ENCODE measurements at regions not wholly inside any gene's neighbourhood (a gene's known extent, or its start where the extent isn't known, plus 50 kb on each side); places are given as distances from the start of the nearest gene placed in this dataset.

DNA sequence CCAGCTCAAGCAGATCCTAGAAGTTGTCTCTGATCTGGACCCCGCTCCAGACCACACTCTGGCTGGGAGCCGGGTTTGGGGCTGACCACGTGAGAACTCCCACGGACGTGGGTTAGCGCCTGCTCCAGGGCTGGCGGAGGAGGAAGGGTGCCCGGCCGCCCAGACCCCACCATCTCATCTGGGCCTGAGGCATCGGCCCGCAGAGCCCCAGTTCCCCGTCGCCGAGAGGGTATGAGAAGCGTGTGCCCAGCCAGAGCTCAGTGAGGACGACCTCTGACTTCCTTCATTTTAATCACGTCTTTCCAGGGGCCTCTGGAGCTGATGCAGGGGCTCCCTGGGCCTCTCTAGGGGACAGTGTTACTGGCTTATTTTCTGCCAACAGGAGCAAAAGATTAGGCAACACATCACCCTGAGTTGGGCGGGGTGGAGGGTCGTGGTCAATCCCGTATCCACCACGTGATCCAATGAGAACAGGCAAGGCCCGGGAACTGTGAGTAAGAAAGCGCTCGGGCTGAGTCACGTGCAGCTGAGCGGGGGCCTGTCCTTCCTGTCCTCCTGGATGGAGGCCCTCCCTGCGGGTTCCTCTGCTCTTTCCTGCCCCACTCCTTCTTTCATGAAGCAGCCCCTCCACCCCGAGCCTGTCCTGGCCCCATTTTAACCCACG lies 81.1 kb downstream of the SIK1 start:
- no peak overlapping the region for H2BK15ac ChIP-seq (ENCODE audit: low read length)
- H3K4ac ChIP-seq (replicated peaks; ENCODE audit: insufficient read length, low read depth, low read length): no peak overlapping the region
- no peak overlapping the region for H4K5ac ChIP-seq (ENCODE audit: insufficient read length, low read depth, low read length)
- no peak overlapping the region for H3K56ac ChIP-seq (replicated peaks; ENCODE audit: insufficient read length, low read depth, low read length)
- H3K23me2 ChIP-seq (ENCODE audit: low read depth, low read length): peaks cover 1% of the 10 kb centered on the region; the same call in 1 of the 2 replicates
- no peak overlapping the region for H4K91ac ChIP-seq (replicated peaks; ENCODE audit: insufficient read length, low read length)
- WGBS, 2 experiments (ENCODE audit: extremely low coverage in 1 of 2, insufficient coverage in 1 of 2, insufficient read length in 1 of 2, insufficient replicate concordance in 2 of 2, low coverage in 1 of 2, low lambda C conversion rate in 2 of 2, missing lambda C conversion rate in 1 of 2): 89% methylated on average over 28 of the region's 29 CpGs; no CpG with 5 or more reads in 1 of the 2 experiments
- H2AK5ac ChIP-seq (ENCODE audit: low read depth, low read length): no peak overlapping the region
- H2BK12ac ChIP-seq (ENCODE audit: low read depth, low read length): no peak overlapping the region
- DNase-seq (ENCODE audit: low read depth in 1 of 2, low spot score in 2 of 2) (no peak), FAIRE-seq (no peak)
- H3K36me3 ChIP-seq (ENCODE audit: control insufficient read depth in 2 of 4, insufficient read depth in 4 of 4, low read length in 3 of 4): no peaks in the 10 kb centered on the region
- no peak overlapping the region for H3K14ac ChIP-seq (ENCODE audit: insufficient read length)
- H3K79me1 ChIP-seq (ENCODE audit: low read depth, low read length): no peaks in the 10 kb centered on the region
- no peaks in the 10 kb centered on the region for H3K79me2 ChIP-seq (ENCODE audit: control insufficient read depth in 1 of 2, insufficient read depth in 2 of 2, low read length in 2 of 2)
- H3K4me1 ChIP-seq (replicated peaks in 1 of 4; ENCODE audit: control insufficient read depth in 3 of 4, insufficient read depth in 4 of 4, low read length in 3 of 4): peaks cover 0 to 5% (median 0%) of the 10 kb centered on the region in 4 experiments; a peak in 1 of 7 replicates
- H3K4me2 ChIP-seq (ENCODE audit: insufficient read depth in 1 of 2, low read depth in 2 of 2, low read length in 2 of 2): no peak overlapping the region
- no peak overlapping the region for H3K27ac ChIP-seq (ENCODE audit: low read depth, low read length)
- no peak overlapping the region for H2BK120ac ChIP-seq (replicated peaks; ENCODE audit: low read depth, low read length)
- H4K8ac ChIP-seq (ENCODE audit: extremely low read depth, insufficient read depth, low read length): 0 out of 2 replicates have a peak overlapping the region, but pooled peaks have one; percentile 3
- no peak overlapping the region for H3K9ac ChIP-seq (replicated peaks in 1 of 4; ENCODE audit: extremely low read depth in 1 of 4, low read depth in 3 of 4, low read length in 3 of 4)
- no peak overlapping the region for H2AFZ ChIP-seq (ENCODE audit: low read length)
- ChIA-PET POLR2A (ENCODE audit: partially characterized antibody) (interaction anchor here (1.5 kb wide), 1 partner anchor 137 kb away, joined by 3 read pairs; no protein-coding TSS in a partner anchor), CTCF (ENCODE audit: partially characterized antibody) (no interaction called here)
- no peak overlapping the region for H3K23ac ChIP-seq (ENCODE audit: insufficient read length)
- no peaks in the 10 kb centered on the region for H3K9me3 ChIP-seq (ENCODE audit: insufficient read depth in 2 of 2, low read depth in 1 of 2, low read length in 1 of 2)
- no peak overlapping the region for H3K4me3 ChIP-seq (ENCODE audit: extremely low read depth in 1 of 4, insufficient read depth in 2 of 4, low read depth in 3 of 4, low read length in 4 of 4)
- H3K27me3 ChIP-seq (replicated peaks in 1 of 4; ENCODE audit: control insufficient read depth in 3 of 4, extremely low read depth in 1 of 4, insufficient read depth in 3 of 4, low read length in 3 of 4): no peaks in the 10 kb centered on the region
- no peak overlapping the region; the same call in 1 of the 2 replicates for H2BK5ac ChIP-seq (ENCODE audit: low read depth, low read length)
- H2BK20ac ChIP-seq (ENCODE audit: low read length): no peak overlapping the region
- H4K20me1 ChIP-seq (replicated peaks in 1 of 2; ENCODE audit: control insufficient read depth in 1 of 2, insufficient read depth in 2 of 2, low read length in 2 of 2): peaks cover 0 to 5% of the 10 kb centered on the region in 2 experiments
- no peak overlapping the region for H3K18ac ChIP-seq (ENCODE audit: extremely low read depth, low read length)
- TF ChIP-seq SIN3A (conservative IDR thresholded peaks at IDR 0.05 in 1 of 2, IDR thresholded peaks at IDR 0.05 in 1 of 2; ENCODE audit: low read depth in 1 of 2, low read length in 2 of 2): no peak
- TF ChIP-seq SP4 (IDR thresholded peaks at IDR 0.05; ENCODE audit: low read length): no peak
- TF ChIP-seq, protein P1, sequence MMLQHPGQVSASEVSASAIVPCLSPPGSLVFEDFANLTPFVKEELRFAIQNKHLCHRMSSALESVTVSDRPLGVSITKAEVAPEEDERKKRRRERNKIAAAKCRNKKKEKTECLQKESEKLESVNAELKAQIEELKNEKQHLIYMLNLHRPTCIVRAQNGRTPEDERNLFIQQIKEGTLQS (IDR thresholded peaks at IDR 0.05; ENCODE audit: insufficient read depth, low read depth, low read length): no peak
- TF ChIP-seq, protein P2, sequence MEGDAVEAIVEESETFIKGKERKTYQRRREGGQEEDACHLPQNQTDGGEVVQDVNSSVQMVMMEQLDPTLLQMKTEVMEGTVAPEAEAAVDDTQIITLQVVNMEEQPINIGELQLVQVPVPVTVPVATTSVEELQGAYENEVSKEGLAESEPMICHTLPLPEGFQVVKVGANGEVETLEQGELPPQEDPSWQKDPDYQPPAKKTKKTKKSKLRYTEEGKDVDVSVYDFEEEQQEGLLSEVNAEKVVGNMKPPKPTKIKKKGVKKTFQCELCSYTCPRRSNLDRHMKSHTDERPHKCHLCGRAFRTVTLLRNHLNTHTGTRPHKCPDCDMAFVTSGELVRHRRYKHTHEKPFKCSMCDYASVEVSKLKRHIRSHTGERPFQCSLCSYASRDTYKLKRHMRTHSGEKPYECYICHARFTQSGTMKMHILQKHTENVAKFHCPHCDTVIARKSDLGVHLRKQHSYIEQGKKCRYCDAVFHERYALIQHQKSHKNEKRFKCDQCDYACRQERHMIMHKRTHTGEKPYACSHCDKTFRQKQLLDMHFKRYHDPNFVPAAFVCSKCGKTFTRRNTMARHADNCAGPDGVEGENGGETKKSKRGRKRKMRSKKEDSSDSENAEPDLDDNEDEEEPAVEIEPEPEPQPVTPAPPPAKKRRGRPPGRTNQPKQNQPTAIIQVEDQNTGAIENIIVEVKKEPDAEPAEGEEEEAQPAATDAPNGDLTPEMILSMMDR (IDR thresholded peaks at IDR 0.05; ENCODE audit: control extremely low read depth in 1 of 3, insufficient read depth in 1 of 3, low read depth in 1 of 3, low read length in 3 of 3): no peak
- TF ChIP-seq JUND (IDR thresholded peaks at IDR 0.05; ENCODE audit: low read length): no peak
- no peak for TF ChIP-seq BRCA1 (IDR thresholded peaks at IDR 0.05; ENCODE audit: low read depth, low read length)
- no peak for TF ChIP-seq BCL11A (IDR thresholded peaks at IDR 0.05; ENCODE audit: low read depth in 2 of 2, low read length in 2 of 2)
- no peak for TF ChIP-seq EGR1 (IDR thresholded peaks at IDR 0.05; ENCODE audit: borderline replicate concordance, low read depth, low read length)
- no peak for TF ChIP-seq ZNF274 (IDR thresholded peaks at IDR 0.05; ENCODE audit: borderline replicate concordance, extremely low read depth, low read length)
- no peak for TF ChIP-seq TBP (IDR thresholded peaks at IDR 0.05; ENCODE audit: low read depth, low read length)

Measured in H1 (cell line).